ENCODE measurements at regions not wholly inside any gene's neighbourhood (a gene's known extent, or its start where the extent isn't known, plus 50 kb on each side); places are given as distances from the start of the nearest gene placed in this dataset.

GRCh38 chr3:176663387-176663786 is 533.9 kb downstream of the TBL1XR1 start:
- TF ChIP-seq CTCF (IDR thresholded peaks at IDR 0.05), result no peak
- no peak for TF ChIP-seq PREB (CRISPR knock-in tag; IDR thresholded peaks at IDR 0.05; ENCODE audit: borderline replicate concordance)
- TF ChIP-seq ZNF512 (CRISPR knock-in tag; IDR thresholded peaks at IDR 0.05; ENCODE audit: borderline replicate concordance), result no peak
- no peak for TF ChIP-seq TP53 (CRISPR knock-in tag; IDR thresholded peaks at IDR 0.05)
- no peak for TF ChIP-seq MAX (CRISPR knock-in tag; IDR thresholded peaks at IDR 0.05)
- no peak for TF ChIP-seq ATF2 (CRISPR knock-in tag; IDR thresholded peaks at IDR 0.05; ENCODE audit: borderline replicate concordance, low read depth)
- TF ChIP-seq TEAD4 (CRISPR knock-in tag; IDR thresholded peaks at IDR 0.05), result no peak

Data from WTC11 (cell line).